ENCODE measurements at regions not wholly inside any gene's neighbourhood (a gene's known extent, or its start where the extent isn't known, plus 50 kb on each side); places are given as distances from the start of the nearest gene placed in this dataset.

DNA sequence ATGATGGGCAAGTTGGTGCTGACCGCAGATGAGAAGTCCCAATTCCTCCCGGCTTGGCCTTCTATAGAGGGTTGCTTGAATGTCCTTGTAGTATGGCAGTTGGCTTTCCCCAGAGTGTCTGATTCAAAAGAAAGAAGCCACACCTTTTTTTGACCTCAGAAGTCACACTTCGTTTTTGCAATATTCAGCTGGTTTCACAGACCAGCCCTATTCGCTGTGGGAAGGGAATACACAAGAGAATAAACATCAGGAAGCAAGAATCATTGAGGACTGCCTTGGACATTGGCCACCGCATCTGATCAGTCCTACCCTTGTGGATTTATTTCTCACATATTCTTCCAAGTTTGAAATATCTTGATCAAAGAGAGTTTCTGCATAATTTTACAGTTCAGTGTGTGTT is 228.6 kb upstream of the SUCLG2 start:
- no peak for ATAC-seq
- Histone ChIP-seq H3K4me1 (ENCODE audit: low read depth) (no peaks in the 10 kb centered on the region), H3K9me3 (no peaks in the 10 kb centered on the region), H3K4me3 (no peak overlapping the region), H3K36me3 (ENCODE audit: low read depth) (no peaks in the 10 kb centered on the region)
- TF ChIP-seq, protein P1, sequence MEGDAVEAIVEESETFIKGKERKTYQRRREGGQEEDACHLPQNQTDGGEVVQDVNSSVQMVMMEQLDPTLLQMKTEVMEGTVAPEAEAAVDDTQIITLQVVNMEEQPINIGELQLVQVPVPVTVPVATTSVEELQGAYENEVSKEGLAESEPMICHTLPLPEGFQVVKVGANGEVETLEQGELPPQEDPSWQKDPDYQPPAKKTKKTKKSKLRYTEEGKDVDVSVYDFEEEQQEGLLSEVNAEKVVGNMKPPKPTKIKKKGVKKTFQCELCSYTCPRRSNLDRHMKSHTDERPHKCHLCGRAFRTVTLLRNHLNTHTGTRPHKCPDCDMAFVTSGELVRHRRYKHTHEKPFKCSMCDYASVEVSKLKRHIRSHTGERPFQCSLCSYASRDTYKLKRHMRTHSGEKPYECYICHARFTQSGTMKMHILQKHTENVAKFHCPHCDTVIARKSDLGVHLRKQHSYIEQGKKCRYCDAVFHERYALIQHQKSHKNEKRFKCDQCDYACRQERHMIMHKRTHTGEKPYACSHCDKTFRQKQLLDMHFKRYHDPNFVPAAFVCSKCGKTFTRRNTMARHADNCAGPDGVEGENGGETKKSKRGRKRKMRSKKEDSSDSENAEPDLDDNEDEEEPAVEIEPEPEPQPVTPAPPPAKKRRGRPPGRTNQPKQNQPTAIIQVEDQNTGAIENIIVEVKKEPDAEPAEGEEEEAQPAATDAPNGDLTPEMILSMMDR (IDR thresholded peaks at IDR 0.05): no peak
- no peak for DNase-seq
- intact Hi-C loops (cut with DNase I, micrococcal nuclease): no loop called here

- TF ChIP-seq, protein P1 (IDR thresholded peaks at IDR 0.05): no peak
- Histone ChIP-seq H3K9me3 (no peaks in the 10 kb centered on the region), H3K4me3 (no peak overlapping the region), H3K36me3 (ENCODE audit: low read depth) (no peaks in the 10 kb centered on the region), H3K4me1 (ENCODE audit: low read depth) (no peaks in the 10 kb centered on the region)
- intact Hi-C loops (cut with DNase I, micrococcal nuclease): no loop called here
- ATAC-seq (no peak), DNase-seq (no peak)
Measured at GRCh38 chr3:67876261-67876660, 221.8 kb upstream of the SUCLG2 start.

GRCh38 chr3:67875858-67876257 is 221.4 kb upstream of the SUCLG2 start:
- ATAC-seq: no peak
- TF ChIP-seq, protein P1 (IDR thresholded peaks at IDR 0.05): no peak
- intact Hi-C loops (cut with DNase I, micrococcal nuclease): no loop called here

DNA sequence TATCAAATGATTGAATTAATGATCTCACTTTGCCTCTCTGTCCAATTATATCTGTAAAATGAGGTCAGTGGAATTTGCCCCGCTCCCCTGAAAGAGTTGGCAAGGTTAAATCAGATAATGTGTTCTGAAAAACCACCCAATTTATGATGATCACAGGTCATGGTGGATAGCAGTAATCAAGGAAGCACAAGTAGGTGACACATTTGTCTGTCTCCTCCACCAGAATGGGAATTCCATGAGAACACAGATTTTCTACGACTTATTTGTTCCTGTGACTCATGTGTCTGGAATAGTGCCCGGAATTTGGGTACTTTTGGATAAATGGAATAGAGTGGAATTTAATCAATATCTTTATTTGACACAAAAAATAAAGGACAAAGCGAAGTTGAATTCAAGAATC is 220.9 kb upstream of the SUCLG2 start:
- DNase-seq: no peak
- no peak for ATAC-seq
- H3K4me3 ChIP-seq: no peak overlapping the region
- no peaks in the 10 kb centered on the region for H3K4me1 ChIP-seq (ENCODE audit: low read depth)
- H3K36me3 ChIP-seq (ENCODE audit: low read depth): no peaks in the 10 kb centered on the region
- H3K9me3 ChIP-seq: no peaks in the 10 kb centered on the region
- intact Hi-C loops (cut with DNase I, micrococcal nuclease): no loop called here
- TF ChIP-seq, protein P1 (IDR thresholded peaks at IDR 0.05): no peak

More at GRCh38 chr3:67875858-67876257, 221.4 kb upstream of the SUCLG2 start:
- H3K4me3 ChIP-seq: no peak overlapping the region
- H3K9me3 ChIP-seq: no peaks in the 10 kb centered on the region
- no peaks in the 10 kb centered on the region for H3K4me1 ChIP-seq (ENCODE audit: low read depth)
- H3K36me3 ChIP-seq (ENCODE audit: low read depth): no peaks in the 10 kb centered on the region
- no peak for DNase-seq

- intact Hi-C loops (cut with DNase I, micrococcal nuclease): no loop called here
- no peaks in the 10 kb centered on the region for H3K36me3 ChIP-seq (ENCODE audit: low read depth)
- TF ChIP-seq, protein P1 (IDR thresholded peaks at IDR 0.05): no peak
- H3K9me3 ChIP-seq: no peaks in the 10 kb centered on the region
- DNase-seq (no peak), ATAC-seq (no peak)
- H3K4me1 ChIP-seq (ENCODE audit: low read depth): no peaks in the 10 kb centered on the region
- H3K4me3 ChIP-seq: no peak overlapping the region
Measured at GRCh38 chr3:67870477-67870876, 216.1 kb upstream of the SUCLG2 start.

DNA sequence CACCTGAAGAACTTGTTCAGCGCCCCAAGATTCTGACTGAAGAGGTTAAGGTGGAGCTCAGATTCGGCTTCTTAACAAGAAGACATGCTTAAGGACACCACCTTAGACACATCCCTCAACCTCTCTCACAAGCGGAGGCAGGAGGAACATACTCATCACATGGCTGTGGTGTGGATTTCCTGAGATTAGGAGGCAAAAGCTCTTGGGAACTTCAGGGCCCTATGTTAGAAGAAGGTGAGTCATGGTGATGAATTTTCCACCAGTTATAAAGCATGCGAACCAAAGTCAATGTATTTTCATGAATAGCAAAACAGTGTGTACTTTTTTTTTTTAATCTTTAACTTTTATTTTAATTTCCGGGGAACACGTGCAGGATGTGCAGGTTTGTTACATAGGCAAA is 212.2 kb upstream of the SUCLG2 start:
- Histone ChIP-seq H3K36me3 (ENCODE audit: low read depth) (no peaks in the 10 kb centered on the region), H3K4me1 (ENCODE audit: low read depth) (no peaks in the 10 kb centered on the region)
- no peak for ATAC-seq

More for the DNA sequence above, 212.2 kb upstream of the SUCLG2 start:
- Histone ChIP-seq H3K9me3 (no peaks in the 10 kb centered on the region), H3K4me3 (no peak overlapping the region)
- no peak for DNase-seq
- TF ChIP-seq, protein P1 (IDR thresholded peaks at IDR 0.05): no peak
- intact Hi-C loops (cut with DNase I, micrococcal nuclease): no loop called here

Measured in mucosa of descending colon (tissue), 3 donors.